Activated CD8-positive, alpha-beta T cell treated with anti-CD3 and anti-CD28 coated beads, Interleukin-2, amount 10 ng/mL, durations not matched to agents 7 days and 5 days (primary cell): ENCODE measurements at regions not wholly inside any gene's neighbourhood (a gene's known extent, or its start where the extent isn't known, plus 50 kb on each side); places are given as distances from the start of the nearest gene placed in this dataset.

Experiments
- ATAC-seq: fragments of 150-1000 bp; cut with Tn5 transposase; one replicate; pipeline ENCODE4 v1.10.0; 2021; ENCODE audit warnings: moderate library complexity
- CTCF ChIA-PET: fragments of 350-600 bp; sonication (Branson Sonifier 250); formaldehyde crosslinking; loops from one replicate; lab custom pipeline; 2021; ENCODE audit warnings: antibody characterized with exemption; lab: Charles Lee
- POLR2A ChIA-PET: fragments of 350-600 bp; sonication (Branson Sonifier 250); formaldehyde crosslinking; loops from one replicate; lab custom pipeline; 2021; ENCODE audit warnings: antibody characterized with exemption; lab: Charles Lee
- DNase-seq: peaks from one replicate; pipeline ENCODE4 v3.0.0-alpha.2; 2020
- H3K27ac Mint-ChIP-seq: one replicate; pipeline ENCODE4 v1.8.0; 2021; ENCODE audit warnings: mild to moderate bottlenecking, mixed read lengths
- H3K27me3 Mint-ChIP-seq: one replicate; pipeline ENCODE4 v1.8.0; 2021; ENCODE audit warnings: low read depth, mixed read lengths
- H3K36me3 Mint-ChIP-seq: one replicate; pipeline ENCODE4 v1.8.0; 2021; ENCODE audit warnings: low read depth, mixed read lengths
- H3K4me1 Mint-ChIP-seq: one replicate; pipeline ENCODE4 v1.8.0; 2021; ENCODE audit warnings: low read depth, mixed read lengths
- H3K4me3 Mint-ChIP-seq: one replicate; pipeline ENCODE4 v1.8.0; 2021; ENCODE audit warnings: mild to moderate bottlenecking, mixed read lengths
- H3K9me3 Mint-ChIP-seq: one replicate; pipeline ENCODE4 v1.8.0; 2022; ENCODE audit warnings: mixed read lengths; ENCODE audit not compliant: insufficient read depth

- H3K4me1 Mint-ChIP-seq, result no peaks in the 10 kb centered on the region
- H3K9me3 Mint-ChIP-seq, result no peaks in the 10 kb centered on the region
- ATAC-seq (no peak), DNase-seq (no peak)
- no peaks in the 10 kb centered on the region for H3K36me3 Mint-ChIP-seq
- H3K4me3 Mint-ChIP-seq, result no peak overlapping the region
- POLR2A ChIA-PET, result no interaction called here
- no peak overlapping the region for H3K27ac Mint-ChIP-seq
- CTCF ChIA-PET, result no interaction called here
- no peaks in the 10 kb centered on the region for H3K27me3 Mint-ChIP-seq
Observed at GRCh38 chr13:84487752-84488151, 605.5 kb upstream of the SLITRK1 start.

GRCh38 chr13:84481958-84482357 is 599.7 kb upstream of the SLITRK1 start:
- H3K27ac Mint-ChIP-seq, result no peak overlapping the region
- ChIA-PET POLR2A (no interaction called here), CTCF (no interaction called here)
- DNase-seq (no peak), ATAC-seq (no peak)
- no peaks in the 10 kb centered on the region for H3K4me1 Mint-ChIP-seq
- no peaks in the 10 kb centered on the region for H3K27me3 Mint-ChIP-seq
- no peaks in the 10 kb centered on the region for H3K36me3 Mint-ChIP-seq
- H3K9me3 Mint-ChIP-seq, result no peaks in the 10 kb centered on the region
- H3K4me3 Mint-ChIP-seq, result no peak overlapping the region

DNA sequence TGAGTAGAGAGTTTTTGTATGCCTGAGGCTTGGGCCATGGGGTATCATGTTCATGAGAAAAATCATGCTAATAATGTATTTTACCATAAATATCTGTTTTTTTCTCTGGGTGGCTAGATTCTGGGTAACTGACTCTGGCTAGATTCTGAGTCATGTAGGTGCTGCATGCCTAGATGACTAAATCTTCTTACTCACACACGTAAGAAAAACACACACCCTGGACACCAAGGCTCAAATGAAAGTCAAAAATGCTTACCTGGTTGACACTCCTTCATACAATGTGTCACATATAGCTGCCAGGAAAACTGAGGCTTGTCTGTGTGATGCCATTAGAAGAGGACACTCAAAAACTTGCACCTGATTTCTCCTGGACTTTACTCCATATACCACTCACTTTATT is 597.4 kb upstream of the SLITRK1 start:
- Mint-ChIP-seq H3K36me3 (no peaks in the 10 kb centered on the region), H3K27me3 (no peaks in the 10 kb centered on the region), H3K9me3 (peaks cover 5% of the 10 kb centered on the region), H3K27ac (no peak overlapping the region), H3K4me1 (no peaks in the 10 kb centered on the region), H3K4me3 (no peak overlapping the region)
- ATAC-seq (no peak), DNase-seq (no peak)
- ChIA-PET POLR2A (no interaction called here), CTCF (no interaction called here)

GRCh38 chr13:84470528-84470927 is 588.3 kb upstream of the SLITRK1 start:
- H3K9me3 Mint-ChIP-seq, result no peaks in the 10 kb centered on the region
- CTCF ChIA-PET, result no interaction called here
- no peaks in the 10 kb centered on the region for H3K4me1 Mint-ChIP-seq
- H3K27ac Mint-ChIP-seq, result no peak overlapping the region
- no peak for ATAC-seq
- no peaks in the 10 kb centered on the region for H3K27me3 Mint-ChIP-seq
- POLR2A ChIA-PET, result no interaction called here
- no peak overlapping the region for H3K4me3 Mint-ChIP-seq
- H3K36me3 Mint-ChIP-seq, result no peaks in the 10 kb centered on the region
- no peak for DNase-seq

DNA sequence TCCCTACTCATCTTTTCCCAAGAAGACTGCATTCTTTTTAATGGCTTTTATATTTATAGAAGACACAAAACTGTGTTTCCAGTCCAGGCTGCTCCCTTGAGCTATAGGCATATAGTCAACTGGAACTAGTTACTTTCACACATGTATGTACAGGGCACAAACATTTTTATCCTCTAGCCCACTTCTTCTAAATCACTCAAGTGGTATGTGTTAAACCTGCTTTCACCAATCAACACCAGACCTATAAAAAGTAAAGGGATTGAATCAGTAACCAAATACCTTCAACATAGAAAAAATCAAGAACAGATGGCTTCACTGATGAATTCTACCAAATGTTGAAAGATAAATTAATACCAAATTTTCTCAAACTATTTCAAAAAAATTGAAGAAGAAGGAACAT is 584.2 kb upstream of the SLITRK1 start:
- ChIA-PET CTCF (no interaction called here), POLR2A (no interaction called here)

GRCh38 chr13:84460989-84461388 is 578.7 kb upstream of the SLITRK1 start:
- Mint-ChIP-seq H3K36me3 (no peaks in the 10 kb centered on the region), H3K4me3 (no peak overlapping the region), H3K27ac (no peak overlapping the region), H3K27me3 (no peaks in the 10 kb centered on the region), H3K9me3 (no peaks in the 10 kb centered on the region), H3K4me1 (no peaks in the 10 kb centered on the region)
- CTCF ChIA-PET, result no interaction called here
- POLR2A ChIA-PET, result no interaction called here
- DNase-seq (no peak), ATAC-seq (no peak)

More for the DNA sequence above, 584.2 kb upstream of the SLITRK1 start:
- no peaks in the 10 kb centered on the region for H3K36me3 Mint-ChIP-seq
- H3K27ac Mint-ChIP-seq, result no peak overlapping the region
- ATAC-seq (no peak), DNase-seq (no peak)
- H3K27me3 Mint-ChIP-seq, result no peaks in the 10 kb centered on the region
- no peaks in the 10 kb centered on the region for H3K4me1 Mint-ChIP-seq
- no peak overlapping the region for H3K4me3 Mint-ChIP-seq
- H3K9me3 Mint-ChIP-seq, result no peaks in the 10 kb centered on the region

DNA sequence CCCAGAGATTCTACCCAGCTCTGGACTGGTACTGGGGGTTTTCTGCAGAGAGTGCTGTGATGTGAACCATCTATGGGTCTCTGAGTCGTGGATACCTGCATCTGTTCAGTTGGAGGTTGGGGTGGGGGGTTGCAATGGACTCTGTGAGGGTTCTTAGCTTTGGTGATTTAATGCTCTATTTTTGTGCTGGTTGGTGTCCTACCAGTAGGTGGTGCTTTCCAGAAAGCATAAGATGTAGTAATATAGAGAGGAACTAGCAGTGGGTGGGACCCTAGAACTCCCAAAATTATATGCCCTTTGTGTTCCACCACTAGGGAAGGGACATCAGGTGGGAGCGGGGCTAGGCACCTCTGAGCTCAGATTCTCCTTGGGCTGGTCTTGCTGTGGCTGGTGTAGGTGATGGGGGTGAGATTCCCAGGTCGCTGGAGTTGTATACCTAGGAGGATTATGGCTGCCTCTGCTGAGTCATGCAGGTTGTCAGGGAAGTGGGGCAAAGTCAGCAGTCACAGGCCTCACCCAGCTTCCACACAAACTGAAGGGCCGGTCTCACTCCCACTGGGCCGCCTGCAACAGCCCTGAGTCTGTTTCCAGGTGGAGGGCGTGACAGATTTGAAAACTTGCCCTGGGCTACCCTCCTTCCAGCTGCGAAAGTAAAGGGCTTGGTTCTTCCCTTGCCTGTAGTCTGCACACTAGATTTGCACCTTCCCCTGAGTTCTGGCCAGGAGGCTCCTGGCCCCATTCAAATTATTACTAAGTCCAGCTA is 573.0 kb upstream of the SLITRK1 start:
- no peak for ATAC-seq
- no peak overlapping the region for H3K27ac Mint-ChIP-seq
- no peaks in the 10 kb centered on the region for H3K27me3 Mint-ChIP-seq
- H3K4me1 Mint-ChIP-seq, result no peaks in the 10 kb centered on the region
- no peak for DNase-seq
- H3K9me3 Mint-ChIP-seq, result no peaks in the 10 kb centered on the region
- no peaks in the 10 kb centered on the region for H3K36me3 Mint-ChIP-seq
- POLR2A ChIA-PET, result no interaction called here
- no peak overlapping the region for H3K4me3 Mint-ChIP-seq
- CTCF ChIA-PET, result no interaction called here

DNA sequence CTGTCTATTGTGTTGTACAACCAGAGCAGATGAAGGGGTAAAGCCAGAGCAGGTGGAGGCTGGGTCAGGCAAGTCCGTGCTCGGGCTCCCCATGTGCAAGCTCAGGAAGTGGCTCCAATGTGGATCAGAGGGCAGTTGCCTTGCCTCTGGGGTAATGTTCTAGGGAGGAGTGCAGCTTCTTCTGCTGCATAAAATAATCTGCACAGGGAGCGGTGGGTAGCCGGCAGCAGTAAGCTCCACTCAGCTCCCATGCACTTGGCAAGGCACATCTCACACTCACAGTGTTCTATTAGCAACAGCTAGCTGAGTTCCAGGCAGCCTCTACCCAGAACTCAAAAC is 565.3 kb upstream of the SLITRK1 start:
- Mint-ChIP-seq H3K4me3 (no peak overlapping the region), H3K27ac (no peak overlapping the region), H3K4me1 (no peaks in the 10 kb centered on the region), H3K9me3 (peaks cover 4% of the 10 kb centered on the region), H3K36me3 (no peaks in the 10 kb centered on the region), H3K27me3 (no peaks in the 10 kb centered on the region)
- DNase-seq, result no peak
- ChIA-PET CTCF (no interaction called here), POLR2A (no interaction called here)
- no peak for ATAC-seq

- Mint-ChIP-seq H3K9me3 (peaks cover 4% of the 10 kb centered on the region), H3K27me3 (no peaks in the 10 kb centered on the region), H3K4me3 (no peak overlapping the region), H3K27ac (no peak overlapping the region), H3K36me3 (no peaks in the 10 kb centered on the region), H3K4me1 (no peaks in the 10 kb centered on the region)
- ChIA-PET CTCF (no interaction called here), POLR2A (no interaction called here)
- DNase-seq (no peak), ATAC-seq (no peak)
Observed at GRCh38 chr13:84446972-84447639, 564.8 kb upstream of the SLITRK1 start.

GRCh38 chr13:84445776-84446175 is 563.5 kb upstream of the SLITRK1 start:
- ATAC-seq (no peak), DNase-seq (no peak)
- no peaks in the 10 kb centered on the region for H3K27me3 Mint-ChIP-seq
- H3K9me3 Mint-ChIP-seq, result peaks cover 4% of the 10 kb centered on the region
- POLR2A ChIA-PET, result no interaction called here
- CTCF ChIA-PET, result no interaction called here
- H3K27ac Mint-ChIP-seq, result no peak overlapping the region
- H3K4me1 Mint-ChIP-seq, result no peaks in the 10 kb centered on the region
- no peaks in the 10 kb centered on the region for H3K36me3 Mint-ChIP-seq
- no peak overlapping the region for H3K4me3 Mint-ChIP-seq

DNA sequence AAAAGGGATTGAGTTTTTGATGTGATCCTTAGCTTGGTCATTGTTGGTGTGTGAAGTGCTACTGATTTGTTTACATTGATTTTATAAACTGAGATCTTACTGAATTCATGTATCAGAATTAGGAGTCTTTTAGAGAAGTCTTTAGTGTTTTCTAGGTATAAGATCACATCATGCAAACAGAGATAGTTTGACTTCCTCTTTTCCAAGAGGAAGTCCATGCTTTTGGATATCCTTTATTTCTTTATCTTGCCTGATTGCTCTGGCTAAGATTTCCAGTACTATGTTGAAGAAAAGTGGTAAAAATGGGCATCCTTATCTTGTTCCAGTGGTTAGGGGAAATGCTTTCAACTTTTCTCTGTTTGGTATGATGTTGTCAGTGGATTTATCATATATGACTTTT is 561.2 kb upstream of the SLITRK1 start:
- Mint-ChIP-seq H3K4me3 (no peak overlapping the region), H3K27ac (no peak overlapping the region), H3K27me3 (no peaks in the 10 kb centered on the region), H3K36me3 (no peaks in the 10 kb centered on the region), H3K9me3 (peaks cover 4% of the 10 kb centered on the region), H3K4me1 (no peaks in the 10 kb centered on the region)
- ATAC-seq (no peak), DNase-seq (no peak)
- ChIA-PET POLR2A (no interaction called here), CTCF (no interaction called here)

- ATAC-seq, result no peak
- POLR2A ChIA-PET, result no interaction called here
- CTCF ChIA-PET, result no interaction called here
- no peaks in the 10 kb centered on the region for H3K36me3 Mint-ChIP-seq
- H3K4me3 Mint-ChIP-seq, result no peak overlapping the region
- no peaks in the 10 kb centered on the region for H3K27me3 Mint-ChIP-seq
- no peak for DNase-seq
- H3K4me1 Mint-ChIP-seq, result no peaks in the 10 kb centered on the region
- H3K27ac Mint-ChIP-seq, result no peak overlapping the region
- H3K9me3 Mint-ChIP-seq, result no peaks in the 10 kb centered on the region
Observed at GRCh38 chr13:84439108-84439507, 556.8 kb upstream of the SLITRK1 start.

DNA sequence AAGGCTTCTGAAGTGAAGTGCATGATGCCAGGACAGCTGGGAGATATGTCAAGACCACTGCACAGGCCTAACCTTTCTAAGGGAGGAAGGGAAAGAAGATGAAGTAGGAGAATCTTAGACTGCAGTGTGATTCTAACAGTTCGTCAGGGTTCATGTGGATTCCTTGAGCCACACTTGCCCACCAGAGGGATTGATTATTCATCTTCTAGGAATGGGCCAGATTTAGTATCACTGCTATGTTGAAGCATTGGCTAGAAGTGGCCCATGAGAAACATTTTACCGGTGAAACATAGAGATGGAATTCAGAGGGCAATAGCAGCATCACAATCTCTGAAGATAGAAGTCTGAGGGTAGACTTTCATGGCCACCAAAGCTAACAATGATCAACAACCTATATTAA is 550.8 kb upstream of the SLITRK1 start:
- Mint-ChIP-seq H3K36me3 (no peaks in the 10 kb centered on the region), H3K9me3 (no peaks in the 10 kb centered on the region), H3K27me3 (no peaks in the 10 kb centered on the region), H3K4me3 (no peak overlapping the region), H3K27ac (no peak overlapping the region), H3K4me1 (no peaks in the 10 kb centered on the region)
- ChIA-PET POLR2A (no interaction called here), CTCF (no interaction called here)
- ATAC-seq, result no peak
- DNase-seq, result no peak
